Skeletal muscle satellite cell (primary cell): ENCODE measurements at regions not wholly inside any gene's neighbourhood (a gene's known extent, or its start where the extent isn't known, plus 50 kb on each side); places are given as distances from the start of the nearest gene placed in this dataset. TPM values are rescaled to one million over a fixed set of nuclear protein-coding genes. Genes with fewer than 3 reads are reported as not detected.

Experiments
- H3K27me3 ChIP-seq: 2 replicates; pipeline ENCODE4 v1.7.0; 2013; ENCODE audit warnings: low read length; ENCODE audit not compliant: control insufficient read depth, insufficient read depth
- H3K36me3 ChIP-seq: 2 replicates; pipeline ENCODE4 v1.7.0; 2013; ENCODE audit warnings: mild to moderate bottlenecking, control low read depth, low read length; ENCODE audit not compliant: insufficient read depth
- H3K4me1 ChIP-seq: 2 replicates; pipeline ENCODE4 v1.7.0; 2013; ENCODE audit warnings: low read length; ENCODE audit not compliant: control insufficient read depth, insufficient read depth
- H3K4me2 ChIP-seq: 2 replicates; pipeline ENCODE4 v1.7.0; 2013; ENCODE audit warnings: mild to moderate bottlenecking, low read length
- H3K4me3 ChIP-seq: 2 replicates; pipeline ENCODE4 v1.7.0; 2013; ENCODE audit warnings: low read length
- H3K9ac ChIP-seq: 2 replicates; pipeline ENCODE4 v1.7.0; 2013; ENCODE audit warnings: mild to moderate bottlenecking, low read depth, low read length, moderate library complexity
- H3K9me3 ChIP-seq: replicated peaks from 2 replicates; pipeline ENCODE4 v1.7.0; 2013; ENCODE audit warnings: mild to moderate bottlenecking, control low read depth, low read length
- small RNA-seq: library from RNA; depleted of rRNA; stranded (forward); fragments of <200 nt; gene quantifications from one replicate; pipeline ENCODE3, GENCODE V24; 2012

GRCh38 chr4:10175626-10176025 lies 59.0 kb upstream of the WDR1 start:
- Histone ChIP-seq H3K4me3 (no peak overlapping the region), H3K9ac (no peak overlapping the region), H3K4me2 (no peak overlapping the region), H3K36me3 (no peaks in the 10 kb centered on the region), H3K9me3 (no peaks in the 10 kb centered on the region), H3K27me3 (no peaks in the 10 kb centered on the region), H3K4me1 (peaks cover 40% of the 10 kb centered on the region)

GRCh38 chr4:10173754-10174749 lies 57.5 kb upstream of the WDR1 start:
- H3K4me2 ChIP-seq: peak overlapping the region; percentile 37
- no peaks in the 10 kb centered on the region for H3K36me3 ChIP-seq
- no peaks in the 10 kb centered on the region for H3K27me3 ChIP-seq
- peak overlapping the region; percentile 35 for H3K9ac ChIP-seq
- no peaks in the 10 kb centered on the region for H3K9me3 ChIP-seq
- H3K4me3 ChIP-seq: no peak overlapping the region
- peaks cover 29% of the 10 kb centered on the region for H3K4me1 ChIP-seq

GRCh38 chr4:10173037-10173753 lies 56.6 kb upstream of the WDR1 start:
- Histone ChIP-seq H3K4me2 (peak overlapping the region; percentile 37), H3K4me3 (no peak overlapping the region), H3K27me3 (no peaks in the 10 kb centered on the region), H3K36me3 (no peaks in the 10 kb centered on the region), H3K9me3 (no peaks in the 10 kb centered on the region), H3K9ac (peak overlapping the region; percentile 36), H3K4me1 (peaks cover 29% of the 10 kb centered on the region)

GRCh38 chr4:10172278-10172921 lies 55.8 kb upstream of the WDR1 start:
- Histone ChIP-seq H3K9me3 (no peaks in the 10 kb centered on the region), H3K9ac (peak overlapping the region; percentile 36)

DNA sequence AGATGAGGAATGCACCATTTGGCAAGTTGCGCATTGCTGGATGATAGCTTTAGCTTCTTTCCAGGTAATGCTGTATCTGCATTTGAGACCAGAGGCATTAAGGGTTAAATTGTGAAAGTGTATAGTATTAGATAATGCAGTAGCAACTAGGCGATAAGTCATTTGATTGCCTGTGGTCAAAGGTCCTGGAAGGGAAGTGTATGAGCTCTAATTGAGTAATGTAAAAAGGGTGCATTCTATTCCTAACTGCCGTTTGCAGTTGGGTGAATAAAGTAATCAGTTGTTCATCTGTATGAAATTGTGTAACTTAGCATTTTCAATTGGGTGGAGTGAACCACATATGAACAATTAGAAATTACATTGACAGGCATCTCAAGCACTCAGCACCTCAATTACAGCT lies 54.5 kb upstream of the WDR1 start:
- Histone ChIP-seq H3K4me3 (no peak overlapping the region), H3K4me2 (no peak overlapping the region), H3K4me1 (peaks cover 29% of the 10 kb centered on the region), H3K36me3 (no peaks in the 10 kb centered on the region), H3K9ac (no peak overlapping the region), H3K9me3 (no peaks in the 10 kb centered on the region), H3K27me3 (no peaks in the 10 kb centered on the region)

More at GRCh38 chr4:10172278-10172921, 55.8 kb upstream of the WDR1 start:
- H3K4me3 ChIP-seq: no peak overlapping the region
- H3K4me2 ChIP-seq: peak overlapping the region; percentile 37
- H3K27me3 ChIP-seq: no peaks in the 10 kb centered on the region
- H3K36me3 ChIP-seq: no peaks in the 10 kb centered on the region
- peaks cover 29% of the 10 kb centered on the region for H3K4me1 ChIP-seq

- H3K9ac ChIP-seq: no peak overlapping the region
- peaks cover 19% of the 10 kb centered on the region for H3K4me1 ChIP-seq
- no peak overlapping the region for H3K4me2 ChIP-seq
- no peaks in the 10 kb centered on the region for H3K36me3 ChIP-seq
- no peaks in the 10 kb centered on the region for H3K9me3 ChIP-seq
- no peak overlapping the region for H3K4me3 ChIP-seq
- H3K27me3 ChIP-seq: no peaks in the 10 kb centered on the region
Measured at GRCh38 chr4:10169839-10170387, 53.3 kb upstream of the WDR1 start.

- H3K9me3 ChIP-seq: no peaks in the 10 kb centered on the region
- H3K4me2 ChIP-seq: no peak overlapping the region
- H3K9ac ChIP-seq: no peak overlapping the region
- no peaks in the 10 kb centered on the region for H3K36me3 ChIP-seq
- no peak overlapping the region for H3K4me3 ChIP-seq
- peaks cover 5% of the 10 kb centered on the region for H3K27me3 ChIP-seq
- peaks cover 10% of the 10 kb centered on the region for H3K4me1 ChIP-seq
Measured at GRCh38 chr4:10168151-10168550, 51.6 kb upstream of the WDR1 start.

DNA sequence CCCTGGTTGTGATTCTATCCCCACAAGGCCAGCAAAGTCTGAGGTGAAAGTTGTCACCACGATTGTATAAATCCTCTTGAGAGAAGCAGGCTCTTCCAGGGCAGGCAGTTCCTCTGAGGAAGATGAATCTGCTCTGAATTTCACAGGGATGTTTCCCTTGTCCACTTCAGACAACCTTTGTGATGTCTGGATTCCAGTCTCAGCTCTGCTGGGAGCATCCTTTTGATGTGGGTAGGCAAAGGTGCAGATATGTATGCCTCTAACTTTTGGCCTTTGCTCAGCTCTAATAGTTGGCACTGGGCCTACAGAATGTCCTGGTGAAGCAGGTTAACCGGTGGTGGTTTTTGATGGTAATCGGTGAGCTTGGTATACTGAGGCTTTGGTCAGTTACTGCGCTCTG lies 50.6 kb upstream of the WDR1 start:
- Histone ChIP-seq H3K4me3 (no peak overlapping the region), H3K9me3 (no peaks in the 10 kb centered on the region), H3K4me1 (peaks cover 2% of the 10 kb centered on the region), H3K9ac (no peak overlapping the region), H3K36me3 (no peaks in the 10 kb centered on the region), H3K27me3 (peaks cover 5% of the 10 kb centered on the region), H3K4me2 (no peak overlapping the region)

Small RNA genes in the stretch of these regions (small RNA-seq; reads per million reads assigned to genes)
- not detected for gene AC006499.8
